Germinal center (tissue), 1 donor: ENCODE measurements at regions not wholly inside any gene's neighbourhood (a gene's known extent, or its start where the extent isn't known, plus 50 kb on each side); places are given as distances from the start of the nearest gene placed in this dataset.

Experiments used
- DNase-seq: peaks from one replicate; pipeline ENCODE4 v3.0.0; 2012; ENCODE audit warnings: mixed read lengths, low spot score

- DNase-seq: no peak
Observed at GRCh38 chr9:108607607-108608006, 248.2 kb downstream of the ACTL7B start.

DNA sequence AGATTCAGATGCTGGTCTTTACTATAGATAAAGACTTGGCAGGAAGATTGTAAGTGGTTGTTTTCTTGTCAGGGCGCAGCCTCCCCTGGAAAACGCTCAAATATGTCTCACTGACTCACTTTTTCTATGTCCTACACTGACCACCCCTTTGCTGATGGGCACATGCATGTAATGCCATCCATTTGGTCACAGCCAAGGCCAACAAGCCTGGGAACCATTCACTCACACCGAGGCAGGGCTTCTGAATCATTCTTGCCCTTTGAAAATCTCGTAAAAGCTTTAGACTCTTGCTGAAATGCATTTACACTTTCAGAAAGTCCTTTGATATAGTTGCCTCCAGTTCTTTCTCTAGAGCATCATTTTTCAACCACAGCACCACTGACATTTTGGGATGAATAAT lies 249.4 kb downstream of the ACTL7B start:
- no peak for DNase-seq

GRCh38 chr9:108603141-108603540 lies 252.6 kb downstream of the ACTL7B start:
- DNase-seq: no peak

GRCh38 chr9:108600896-108601295 lies 254.9 kb downstream of the ACTL7B start:
- no peak for DNase-seq

GRCh38 chr9:108599571-108599970 lies 256.2 kb downstream of the ACTL7B start:
- no peak for DNase-seq

DNA sequence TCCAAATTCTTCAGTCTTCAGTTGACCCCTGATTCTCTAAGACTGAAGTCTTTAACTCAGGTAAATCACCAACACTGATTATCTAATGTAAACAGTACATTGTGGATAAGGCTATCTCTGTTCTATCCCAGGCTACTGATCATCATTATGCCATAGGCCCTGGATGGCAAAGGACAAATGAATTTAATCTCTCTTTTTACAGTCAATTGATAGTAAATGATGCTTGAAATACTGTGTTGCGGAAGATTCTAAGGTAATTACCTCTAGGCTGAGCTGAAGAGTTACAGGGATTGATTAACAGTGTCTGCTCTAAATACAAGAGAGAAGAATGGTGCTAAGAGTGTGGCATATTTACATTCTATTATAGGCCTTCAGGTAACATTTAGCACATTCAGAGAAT lies 264.7 kb downstream of the ACTL7B start:
- DNase-seq: no peak

DNA sequence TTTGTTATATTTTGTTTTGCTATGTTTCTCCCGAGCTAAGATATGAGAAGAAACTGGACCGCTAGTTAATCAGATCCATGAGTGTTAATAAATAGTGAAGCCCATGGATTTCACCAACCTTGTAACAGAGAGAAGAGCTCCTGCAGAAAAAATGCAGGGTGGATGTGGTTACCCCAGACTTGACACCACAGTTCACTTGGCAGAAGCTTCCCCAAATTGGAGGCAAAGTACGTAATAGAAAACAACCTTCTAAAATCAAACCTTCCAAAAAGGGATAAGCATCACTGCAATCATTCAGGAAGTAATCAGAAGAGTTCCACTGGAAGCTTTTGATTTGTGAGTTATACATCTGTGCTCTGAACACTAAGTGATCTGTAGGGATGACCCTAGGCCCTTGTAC lies 267.5 kb downstream of the ACTL7B start:
- DNase-seq: no peak

DNA sequence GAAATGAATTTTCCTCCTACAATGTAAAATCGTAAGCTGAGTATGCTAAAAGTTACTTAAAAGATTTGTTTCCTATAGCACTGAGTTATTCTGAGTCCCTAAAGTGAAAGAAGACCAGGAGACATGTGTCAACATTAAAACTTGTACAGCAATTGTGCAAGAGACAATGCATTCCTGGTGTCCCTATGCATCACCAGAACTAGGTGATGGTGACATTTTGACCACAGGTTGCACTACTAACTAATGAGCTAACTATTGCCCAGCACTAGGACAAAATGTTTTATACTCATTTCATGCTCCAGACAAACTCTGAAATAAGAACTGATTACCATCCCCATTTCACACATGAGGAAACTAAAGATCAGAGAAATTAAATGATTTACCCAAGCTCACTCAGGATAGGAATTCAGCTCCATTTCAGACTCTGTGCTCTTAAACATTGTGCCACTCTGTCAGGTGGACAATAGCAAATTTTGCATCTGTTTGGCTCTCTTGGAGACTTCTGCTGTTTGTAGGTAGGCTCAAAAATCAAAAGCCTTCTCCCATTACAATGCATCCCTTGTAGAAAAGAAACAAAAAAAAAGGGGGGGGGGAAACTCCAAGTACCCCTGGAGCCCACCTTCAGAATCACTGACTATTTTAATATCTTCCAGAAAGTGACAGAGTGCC lies 269.2 kb downstream of the ACTL7B start:
- DNase-seq: no peak

DNA sequence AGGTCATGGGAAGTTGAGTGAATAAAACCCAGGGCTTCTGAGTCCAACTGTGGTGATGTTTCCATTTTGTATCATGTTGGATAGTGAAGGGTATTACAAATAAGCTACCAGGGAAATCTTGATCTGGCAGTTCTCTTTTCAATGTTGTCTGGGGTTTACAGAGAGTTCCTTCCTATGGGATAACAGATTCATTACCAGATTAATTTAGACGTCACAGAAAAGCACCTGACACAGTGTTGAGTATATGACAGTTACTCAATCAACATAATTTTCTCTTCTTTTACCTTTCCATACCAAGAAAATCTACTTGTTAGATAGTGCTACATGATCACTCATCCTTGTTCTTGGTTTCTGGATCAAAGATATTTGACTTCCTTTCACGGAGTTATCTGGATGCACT lies 270.9 kb downstream of the ACTL7B start:
- no peak for DNase-seq

- no peak for DNase-seq
Observed at GRCh38 chr9:108582726-108583125, 273.1 kb downstream of the ACTL7B start.

DNA sequence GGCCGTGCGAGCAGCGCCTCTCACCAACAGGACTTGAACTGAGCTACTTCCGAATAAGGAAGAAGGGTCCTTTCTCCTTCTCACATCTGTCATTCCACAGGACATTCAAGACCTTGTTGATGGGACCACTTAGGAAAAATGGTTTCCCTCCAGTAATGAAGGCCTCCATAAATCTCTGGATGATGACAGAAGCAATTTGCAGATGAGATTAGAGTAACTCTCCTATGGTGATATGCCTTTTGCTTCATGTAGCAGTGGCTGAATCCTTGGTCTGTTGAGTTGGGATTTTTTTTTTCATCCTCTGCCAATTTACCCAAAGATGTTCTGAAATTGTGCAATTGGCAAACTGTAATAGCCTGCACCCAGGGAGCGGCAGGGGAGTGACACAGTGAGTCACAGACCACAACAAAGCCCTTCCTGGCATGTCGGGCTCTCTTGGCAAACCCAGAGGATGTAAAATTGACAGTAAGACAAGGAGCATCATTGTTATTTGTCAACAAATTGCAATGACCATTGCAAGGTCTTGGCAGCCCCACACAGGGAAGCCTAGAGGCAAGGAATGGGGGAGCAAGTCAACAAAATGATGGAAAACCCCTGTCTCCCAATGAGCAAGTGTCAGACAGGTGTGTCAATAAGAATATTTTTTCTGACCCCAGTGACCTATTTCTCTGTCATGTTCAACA lies 275.9 kb downstream of the ACTL7B start:
- DNase-seq: no peak

DNA sequence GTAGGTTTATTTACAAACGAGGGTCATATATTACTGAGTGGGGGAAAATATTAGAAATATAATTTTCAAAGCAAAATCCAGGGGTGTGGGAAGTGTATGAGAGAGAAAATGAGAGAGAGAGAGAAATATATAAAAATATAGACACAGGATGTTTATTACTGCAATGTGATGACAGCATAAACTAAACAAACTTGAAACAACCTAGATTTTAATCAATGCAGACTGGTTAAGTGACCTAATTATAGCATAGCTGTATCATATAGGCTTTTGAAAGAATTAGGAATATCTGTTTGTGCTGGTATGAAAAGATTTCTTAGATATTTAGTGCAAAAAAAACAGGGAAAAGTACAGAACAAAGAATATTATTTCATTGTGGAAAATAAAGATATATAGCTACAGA lies 280.5 kb downstream of the ACTL7B start:
- no peak for DNase-seq

DNA sequence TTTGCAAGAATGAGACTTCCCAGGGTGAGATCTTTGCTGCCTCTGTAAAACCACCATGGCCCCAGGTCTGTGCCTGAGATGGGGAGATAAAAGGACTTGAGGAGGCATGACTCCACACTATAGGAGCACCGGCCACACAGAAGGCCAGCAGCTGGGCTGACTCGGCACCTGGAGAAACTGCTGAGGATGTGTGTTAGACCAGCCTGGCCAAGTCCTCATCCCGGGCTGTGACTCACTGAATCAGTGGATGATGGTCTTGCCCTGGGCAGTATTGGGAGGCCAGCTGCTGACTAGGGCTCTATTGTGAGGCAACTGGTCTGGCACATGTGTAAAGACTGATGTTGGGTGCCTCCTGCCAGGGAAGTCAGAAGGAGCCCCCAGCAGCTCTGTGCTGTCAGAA lies 286.2 kb downstream of the ACTL7B start:
- no peak for DNase-seq

DNA sequence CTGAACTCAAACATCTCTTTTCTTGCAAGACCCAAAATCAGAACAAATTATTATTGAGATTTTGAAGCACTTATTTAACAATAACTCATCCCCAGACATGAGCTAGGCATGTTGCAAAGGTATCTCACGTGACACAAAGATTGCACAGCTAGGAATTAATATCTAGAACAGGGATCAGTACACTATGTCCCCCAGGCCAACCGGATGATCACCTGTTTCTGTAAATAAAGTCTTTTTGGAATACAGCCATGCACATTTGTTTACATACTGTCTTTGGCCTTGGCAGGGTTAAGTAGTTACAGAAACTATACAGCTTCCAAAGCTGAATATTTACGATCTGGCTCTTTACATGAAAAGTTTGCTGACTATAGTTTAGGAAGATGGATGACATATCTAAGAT lies 287.7 kb downstream of the ACTL7B start:
- DNase-seq: no peak

GRCh38 chr9:108567571-108567970 lies 288.2 kb downstream of the ACTL7B start:
- DNase-seq: no peak

DNA sequence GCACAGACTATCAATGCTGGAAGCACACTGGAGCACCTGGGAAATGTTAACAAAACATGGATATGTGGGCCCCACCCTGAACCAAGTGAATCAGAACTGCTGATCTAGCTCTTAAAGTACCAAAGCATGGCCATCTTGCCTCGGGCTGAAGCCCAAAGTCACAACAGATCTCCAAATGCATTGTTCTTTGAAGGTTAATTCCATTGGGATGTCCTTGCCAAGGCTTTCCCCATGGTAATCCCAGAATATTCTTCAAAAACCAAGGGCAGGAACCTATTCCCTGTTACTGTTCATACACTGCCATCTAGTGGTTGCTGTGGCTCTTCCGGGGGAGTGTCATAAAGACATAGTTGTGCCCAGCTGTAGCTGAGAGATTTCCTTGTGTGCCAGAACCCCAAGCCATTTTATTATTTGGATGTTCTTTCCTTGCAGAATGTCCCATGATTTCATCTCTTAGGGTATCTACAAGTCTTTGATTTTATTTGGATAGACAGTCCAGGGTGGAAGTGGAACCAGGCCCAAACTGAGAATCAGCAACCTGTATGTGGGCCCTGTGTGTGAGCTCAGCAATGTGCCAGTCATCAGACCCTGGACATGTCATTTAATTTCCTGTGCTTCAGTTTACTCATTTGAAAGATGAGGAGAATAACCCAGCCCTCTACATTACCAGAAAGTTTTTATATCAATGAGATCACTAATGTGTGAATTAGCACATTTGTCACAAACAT lies 290.0 kb downstream of the ACTL7B start:
- peak; percentile 40 for DNase-seq

DNA sequence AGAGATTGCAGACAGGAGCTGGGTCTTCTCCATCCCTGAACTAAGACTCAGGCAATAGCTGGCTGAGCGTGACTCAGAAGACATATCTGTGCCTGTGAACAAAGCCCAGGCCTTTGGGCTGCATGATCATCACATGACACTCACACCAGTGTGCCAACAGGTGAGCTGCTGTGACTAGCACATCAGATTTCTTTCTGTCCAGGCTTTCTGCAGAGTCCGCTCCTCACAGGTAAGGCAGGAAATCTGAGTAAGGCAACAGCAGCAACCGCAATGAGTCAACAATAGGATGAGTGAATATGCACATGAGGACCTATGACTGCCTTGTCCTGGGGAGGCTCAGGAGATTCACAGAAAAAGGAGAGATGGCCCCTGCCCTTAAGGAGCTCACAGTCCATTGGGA lies 293.6 kb downstream of the ACTL7B start:
- DNase-seq: no peak

DNA sequence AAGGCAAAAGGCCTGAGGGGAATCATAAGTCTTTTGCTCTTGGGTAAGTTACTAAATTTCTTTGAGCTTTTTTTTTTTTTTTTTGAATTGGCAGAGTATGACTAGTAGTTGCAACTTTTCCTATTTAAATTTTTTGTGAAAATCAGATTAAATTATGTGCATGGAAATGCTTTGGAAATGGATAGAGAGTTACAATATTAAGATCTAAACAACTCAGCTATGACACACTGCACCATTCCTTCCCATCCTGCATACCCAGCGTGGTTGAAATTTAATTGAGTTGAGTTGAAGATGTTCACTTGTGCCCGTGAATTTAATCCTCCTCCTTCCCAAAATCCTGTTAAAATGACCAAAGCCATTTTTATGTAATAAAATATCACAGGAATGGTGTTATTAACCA lies 296.4 kb downstream of the ACTL7B start:
- DNase-seq: no peak

DNA sequence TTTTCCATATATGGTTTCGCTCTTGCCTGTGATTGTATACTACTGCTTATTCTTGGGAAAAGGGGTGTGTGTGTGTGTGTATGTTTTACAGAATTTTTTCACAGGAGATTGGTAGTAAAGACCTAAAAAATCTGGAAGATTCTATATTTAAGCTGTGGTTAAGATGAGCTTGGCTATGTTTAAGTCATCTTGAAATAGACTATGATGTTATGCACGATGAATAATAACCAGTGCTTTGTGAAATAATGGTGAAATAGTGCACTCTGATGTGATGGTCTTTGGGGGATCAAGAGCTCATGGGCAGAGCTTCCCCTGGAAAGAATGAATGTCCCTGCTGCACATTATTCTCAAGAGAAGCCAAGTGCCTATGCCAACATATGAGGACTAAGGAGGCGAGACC lies 301.0 kb downstream of the ACTL7B start:
- DNase-seq: no peak

DNA sequence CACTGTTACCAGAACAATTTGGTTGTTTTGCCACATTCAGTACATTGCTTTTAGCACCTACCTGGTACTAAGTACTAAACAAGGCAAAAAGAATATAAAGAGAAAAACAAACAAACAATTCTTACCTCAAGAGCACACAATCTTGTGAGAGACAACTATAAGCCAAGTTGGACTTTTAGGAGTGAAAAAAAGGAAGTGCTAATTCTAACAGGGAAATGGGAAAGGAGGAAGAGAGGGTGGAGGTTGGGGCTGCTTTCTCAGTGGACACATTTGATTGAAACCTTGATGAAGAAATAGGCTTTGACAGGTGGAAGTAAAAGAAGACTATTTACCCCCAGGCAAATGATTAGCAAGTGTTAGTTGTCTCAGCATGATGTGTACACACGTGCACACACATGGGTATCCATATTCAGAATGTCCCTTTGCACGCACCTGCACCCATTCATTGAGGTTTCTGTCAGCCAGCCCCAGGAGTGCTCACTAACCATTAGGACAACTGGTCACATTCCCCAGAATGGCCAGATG lies 302.6 kb downstream of the ACTL7B start:
- DNase-seq: no peak

GRCh38 chr9:108552459-108553040 lies 303.2 kb downstream of the ACTL7B start:
- no peak for DNase-seq

DNA sequence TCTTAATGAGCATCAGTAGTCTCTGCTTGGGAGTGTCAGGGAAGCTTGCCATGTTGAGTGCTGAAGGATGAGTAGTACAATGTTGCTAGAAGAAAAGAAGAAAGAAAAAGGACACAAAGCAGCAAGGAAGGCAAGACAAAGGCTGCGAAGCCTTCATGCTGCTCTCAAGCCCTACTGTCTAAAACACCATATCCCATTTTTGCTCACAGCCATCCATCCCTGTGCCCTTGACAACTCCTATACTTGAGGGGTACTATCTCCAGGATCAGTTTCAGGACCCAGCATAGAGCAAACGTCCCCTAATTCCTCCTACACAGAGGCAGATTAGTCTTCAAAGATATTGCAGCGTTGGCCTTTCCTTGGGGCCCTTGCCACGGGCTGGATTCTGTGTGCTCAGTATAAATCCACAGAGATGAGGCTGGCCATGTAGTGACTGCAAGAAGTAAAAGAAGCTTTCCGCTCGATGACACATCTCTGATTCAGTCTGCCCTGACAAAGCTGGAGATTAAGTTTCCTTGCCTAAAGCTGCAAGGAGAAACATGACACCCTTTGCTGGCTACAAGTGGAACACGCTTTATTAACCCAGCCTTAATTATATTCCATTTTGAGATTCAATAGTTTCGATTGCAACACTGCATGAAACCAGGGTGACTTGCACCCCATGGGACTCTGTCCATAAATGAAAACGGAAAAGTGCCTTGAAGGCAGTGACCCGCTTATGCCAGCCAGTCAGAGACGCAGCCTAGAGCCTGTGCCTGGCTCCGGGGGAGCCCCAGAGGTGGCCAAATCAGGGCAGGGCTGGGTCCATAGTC lies 304.6 kb downstream of the ACTL7B start:
- DNase-seq: no peak
